HG02943 (cell line): ENCODE measurements at regions not wholly inside any gene's neighbourhood (a gene's known extent, or its start where the extent isn't known, plus 50 kb on each side); places are given as distances from the start of the nearest gene placed in this dataset.

Experiments
- ATAC-seq: cut with Tn5 transposase; IDR thresholded peaks from one replicate; pipeline ENCODE4 v1.9.1; 2021; ENCODE audit warnings: mild to moderate bottlenecking, low read depth, moderate library complexity; ENCODE audit not compliant: unreplicated experiment

GRCh38 chr11:91967026-91967690, 257.5 kb upstream of the FAT3 start:
- ATAC-seq = no peak

DNA sequence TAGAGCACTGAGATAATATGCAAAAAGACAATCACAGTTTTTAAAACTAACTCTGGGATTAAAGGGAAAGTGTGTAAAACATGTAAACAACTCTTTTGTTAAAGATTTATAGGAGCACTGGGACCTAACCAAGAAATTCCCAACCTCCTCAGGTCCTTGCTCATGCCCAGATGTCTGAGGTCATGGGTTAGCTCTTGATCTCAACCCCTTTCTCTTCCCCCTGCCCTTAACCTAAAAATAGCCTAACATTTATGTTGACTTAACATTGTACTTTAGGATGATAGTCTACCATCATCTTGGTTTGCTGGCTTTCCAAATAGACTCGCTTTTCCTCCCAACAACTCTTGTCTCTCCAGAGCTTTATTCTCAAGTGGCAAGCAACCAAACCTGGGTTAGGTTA, 258.2 kb upstream of the FAT3 start:
- no peak for ATAC-seq

DNA sequence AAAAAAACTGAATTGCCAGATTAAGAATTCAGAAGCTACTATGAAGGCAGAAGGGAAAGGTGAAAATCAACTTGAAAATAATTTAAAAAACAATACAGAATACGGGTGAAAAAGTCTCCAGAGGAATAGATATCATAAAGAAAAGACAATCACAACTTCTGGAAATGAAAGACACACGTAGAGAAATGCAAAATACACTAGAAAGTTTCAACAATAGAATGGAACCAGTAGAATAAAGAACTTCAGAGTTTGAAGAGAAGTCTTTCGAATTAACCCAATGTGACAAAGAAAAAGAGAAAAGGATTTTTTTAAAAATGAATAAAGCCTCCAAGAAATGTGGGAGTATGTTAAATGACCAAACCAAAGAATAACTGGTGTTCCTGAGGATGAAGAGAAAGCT, 263.8 kb upstream of the FAT3 start:
- no peak for ATAC-seq

GRCh38 chr11:91959411-91959810, 265.2 kb upstream of the FAT3 start:
- no peak for ATAC-seq

DNA sequence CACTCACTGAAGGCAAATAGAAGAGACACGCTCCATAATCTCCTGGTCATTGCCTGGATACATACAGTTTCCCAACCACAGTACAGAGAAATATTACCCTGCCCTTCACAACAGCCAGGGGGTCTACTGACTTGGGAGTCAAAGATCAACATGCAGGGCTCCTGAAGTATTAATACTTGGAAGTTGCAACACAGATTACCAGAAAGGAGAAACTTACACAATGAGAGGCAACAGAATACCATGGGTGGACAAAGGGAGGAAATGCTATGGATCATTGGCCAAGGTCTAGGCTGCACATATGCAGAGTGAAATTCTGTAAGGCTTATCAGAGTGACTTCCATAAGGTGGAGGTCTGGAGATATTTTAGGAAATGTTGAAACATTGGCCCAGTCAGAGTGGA, 267.9 kb upstream of the FAT3 start:
- no peak for ATAC-seq

GRCh38 chr11:91955206-91955605, 269.4 kb upstream of the FAT3 start:
- ATAC-seq = no peak

- no peak for ATAC-seq
Observed at GRCh38 chr11:91952056-91952455, 272.6 kb upstream of the FAT3 start.

DNA sequence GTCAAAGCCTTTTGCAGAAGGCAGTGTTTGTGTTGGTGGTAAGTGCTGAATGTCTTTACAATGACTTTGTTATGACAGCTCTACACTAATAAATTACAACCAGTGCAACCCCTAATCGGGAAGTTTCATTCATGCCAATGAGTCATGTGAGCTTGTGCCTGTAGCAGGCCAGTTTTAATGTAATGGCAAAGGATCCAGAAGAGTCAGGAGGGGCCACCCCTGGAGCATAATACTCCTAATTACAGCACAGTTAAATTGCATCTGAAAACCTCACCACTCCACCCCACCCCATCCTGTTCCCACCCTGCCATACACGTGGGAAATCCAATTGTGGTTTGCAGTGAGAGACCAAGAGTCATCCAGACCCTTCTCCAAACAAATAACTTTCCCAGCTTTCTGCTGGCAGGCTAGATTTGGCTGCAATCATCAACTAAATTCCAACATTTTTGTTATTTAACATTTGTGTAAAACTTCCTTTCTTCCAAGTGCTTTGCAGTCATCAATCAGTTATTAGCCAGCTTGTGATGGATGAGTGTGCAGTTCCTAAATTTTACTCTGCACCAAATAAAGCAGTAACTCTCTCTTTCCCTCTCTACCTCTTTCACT, 277.3 kb upstream of the FAT3 start:
- ATAC-seq = no peak

GRCh38 chr11:91946397-91946951, 278.1 kb upstream of the FAT3 start:
- ATAC-seq = no peak

- no peak for ATAC-seq
Observed at GRCh38 chr11:91935120-91935519, 289.5 kb upstream of the FAT3 start.

- no peak for ATAC-seq
Observed at GRCh38 chr11:91932151-91932821, 292.3 kb upstream of the FAT3 start.

DNA sequence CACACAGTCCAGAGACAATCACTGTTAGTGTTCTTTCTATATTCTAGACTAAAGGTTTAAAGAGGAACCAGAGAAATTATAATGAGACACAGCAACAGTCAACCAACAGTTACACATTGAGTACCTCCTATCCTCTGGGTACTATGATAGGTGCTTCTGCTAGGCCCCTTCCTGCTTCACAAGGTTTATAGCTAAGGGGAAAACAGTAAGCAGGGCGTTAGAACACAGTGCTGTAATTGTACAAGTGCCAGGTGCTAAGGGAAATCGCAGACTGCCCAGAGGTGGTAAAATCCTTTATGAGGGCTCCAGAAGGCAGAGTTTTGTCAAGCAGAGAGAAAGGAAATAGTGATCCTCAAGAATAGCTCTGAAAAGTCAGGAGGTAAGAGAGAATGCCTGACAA, 297.2 kb upstream of the FAT3 start:
- no peak for ATAC-seq

- ATAC-seq = no peak
Observed at GRCh38 chr11:91926965-91927364, 297.7 kb upstream of the FAT3 start.

GRCh38 chr11:91922846-91923245, 301.8 kb upstream of the FAT3 start:
- no peak for ATAC-seq

DNA sequence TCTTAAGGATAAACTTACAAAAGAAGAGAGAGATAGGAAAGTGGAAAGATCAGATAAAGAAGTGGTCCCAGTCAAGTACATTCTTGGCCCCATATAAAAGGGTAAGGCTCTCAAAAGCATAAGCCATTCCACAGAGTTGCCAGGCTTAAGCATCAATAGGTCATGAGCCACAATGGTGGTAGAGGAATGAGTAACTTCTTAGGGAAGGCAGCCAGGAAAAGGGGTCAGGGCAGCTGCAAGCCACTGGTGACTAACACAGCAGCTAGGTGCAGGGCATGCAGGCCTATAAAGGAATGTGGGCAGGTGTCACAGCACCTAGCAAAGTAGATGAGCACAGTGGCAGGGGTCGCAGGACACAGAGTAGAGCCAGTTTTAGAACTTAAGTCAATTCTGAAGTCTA, 302.6 kb upstream of the FAT3 start:
- ATAC-seq = no peak

DNA sequence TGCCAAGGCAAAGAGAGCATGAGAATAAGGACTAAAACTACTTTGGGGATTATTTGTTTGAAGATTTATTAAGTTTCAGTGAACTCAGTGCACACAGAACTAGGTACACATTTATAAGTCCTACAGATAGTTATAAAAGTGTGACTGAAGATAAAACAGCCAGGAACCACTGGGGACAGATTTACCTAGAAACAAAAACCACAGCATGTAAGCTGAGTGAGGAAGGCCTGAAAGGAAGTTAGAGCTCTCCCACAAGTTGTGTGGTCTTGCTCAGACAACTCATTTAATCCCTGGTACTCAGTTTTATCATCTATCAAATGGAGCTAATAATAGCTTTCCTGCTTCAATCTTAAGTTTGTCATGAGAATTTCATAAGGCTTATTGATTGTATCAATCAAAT, 311.2 kb upstream of the FAT3 start:
- no peak for ATAC-seq

DNA sequence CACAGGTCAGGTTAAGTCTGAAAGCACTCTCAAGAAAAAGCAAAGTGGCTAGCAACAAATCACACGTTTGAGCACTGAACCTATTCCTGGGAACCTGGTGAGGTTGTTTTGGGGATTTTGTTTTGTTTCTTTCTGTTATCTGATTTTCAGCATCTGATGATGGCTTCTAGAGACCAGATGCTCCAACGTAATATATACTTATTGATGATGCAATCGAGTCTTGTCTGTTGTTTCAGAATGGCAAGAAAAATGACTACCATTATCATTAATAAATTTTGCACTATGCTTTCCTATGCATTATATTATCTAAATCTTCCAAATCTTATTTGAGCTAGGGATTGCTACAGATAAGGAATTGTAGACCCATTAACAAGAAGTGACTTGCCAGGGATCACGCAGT, 312.3 kb upstream of the FAT3 start:
- no peak for ATAC-seq

DNA sequence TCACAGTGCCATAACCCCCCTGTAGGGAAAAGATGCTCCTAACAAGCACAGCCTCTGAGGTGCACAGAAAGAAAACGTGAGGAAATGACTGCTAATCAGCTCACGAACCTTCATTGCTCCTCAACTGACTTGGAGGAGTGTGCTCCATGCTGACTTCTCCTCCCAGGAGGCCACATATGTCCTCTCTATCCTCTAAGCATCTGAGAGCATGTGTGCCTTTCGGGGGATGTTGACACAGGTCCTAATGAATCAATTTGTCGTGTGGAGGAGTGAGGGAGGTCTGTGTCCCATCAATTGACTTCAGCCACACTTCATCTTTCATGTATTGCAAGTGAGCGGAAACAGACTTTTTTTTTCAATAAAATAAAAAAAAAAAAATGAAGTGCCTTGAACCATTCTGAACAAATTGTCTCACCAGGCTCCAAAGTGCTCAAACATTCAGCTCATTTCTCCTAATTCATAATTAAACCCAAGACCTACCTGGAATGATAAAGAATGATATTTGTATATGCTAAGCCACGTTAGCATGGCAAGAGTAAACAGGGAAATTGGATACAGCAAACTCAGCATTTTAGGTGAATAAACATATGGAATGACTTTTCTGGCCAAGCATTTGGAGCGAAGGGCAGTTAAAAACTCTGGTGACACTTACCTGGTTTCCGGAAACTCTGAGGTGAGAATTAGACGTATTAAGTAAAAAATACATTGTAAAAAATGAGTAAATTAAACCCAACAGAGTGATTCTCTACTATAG, 317.6 kb upstream of the FAT3 start:
- no peak for ATAC-seq

- ATAC-seq = no peak
Observed at GRCh38 chr11:91904792-91905785, 319.5 kb upstream of the FAT3 start.

DNA sequence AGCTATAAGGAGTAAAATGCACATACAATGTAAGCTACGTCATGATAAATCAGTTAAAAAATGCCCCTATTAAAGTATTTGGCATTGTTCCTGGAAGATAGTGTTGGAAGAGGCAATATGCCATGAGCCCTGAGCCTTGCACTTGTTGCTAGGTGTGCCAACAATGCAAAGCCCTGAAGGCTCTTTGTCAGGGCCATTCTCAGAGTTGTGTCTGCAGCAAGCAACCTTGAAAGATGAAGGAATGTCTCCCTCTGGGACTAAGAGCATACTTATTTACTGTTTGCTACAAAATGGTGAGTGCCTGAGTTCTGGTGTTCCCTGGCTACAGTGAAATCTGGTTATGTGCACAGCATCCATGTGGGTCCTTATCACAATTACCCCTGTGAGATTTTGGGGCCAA, 322.3 kb upstream of the FAT3 start:
- no peak for ATAC-seq
